Ovary (tissue), 7 donors: ENCODE measurements at regions not wholly inside any gene's neighbourhood (a gene's known extent, or its start where the extent isn't known, plus 50 kb on each side); places are given as distances from the start of the nearest gene placed in this dataset.

Experiments used
- DNase-seq, 5 donors: peaks; one replicate each; pipeline ENCODE4 v3.0.0-alpha.2; 2019 to 2020
- H3K27ac ChIP-seq, 2 donors: fragments of 200-600 bp; one replicate each; pipeline versions ENCODE4 v1.5.1 to v1.8.0; 2019 to 2022
- H3K27me3 ChIP-seq: fragments of 200-600 bp; one replicate; pipeline ENCODE4 v1.8.0; 2022
- H3K36me3 ChIP-seq: fragments of 200-600 bp; sonication (generic); one replicate; pipeline ENCODE4 v1.5.1; 2019
- H3K4me1 ChIP-seq: one replicate; pipeline ENCODE4 v1.8.1; 2013; ENCODE audit warnings: mild to moderate bottlenecking, moderate library complexity; ENCODE audit not compliant: insufficient read depth
- H3K4me3 ChIP-seq: fragments of 200-600 bp; sonication (generic); one replicate; pipeline ENCODE4 v1.5.1; 2017
- H3K9me3 ChIP-seq, 2 donors: fragments of 200-600 bp in 1 of 2; sonication (generic) in 1 of 2; one replicate each; pipeline versions ENCODE4 v1.5.1 to v1.8.1; 2013 to 2019; ENCODE audit warnings: mild to moderate bottlenecking in 1 of 2, moderate library complexity in 1 of 2
- CTCF ChIP-seq, 3 donors: fragments of 450-650 bp in 2 of 3; fragments of 200-600 bp in 1 of 3; IDR thresholded peaks; one replicate each; pipeline versions ENCODE4 v1.5.1 to v1.8.0; 2016 to 2022; ENCODE audit warnings: antibody characterized with exemption in 3 of 3, mild to moderate bottlenecking in 1 of 3
- EP300 ChIP-seq: sonication (generic); formaldehyde crosslinking; IDR thresholded peaks from one replicate; pipeline ENCODE4 v1.6.1; 2017; ENCODE audit warnings: antibody characterized with exemption
- POLR2A ChIP-seq: fragments of 450-650 bp; IDR thresholded peaks from one replicate; pipeline ENCODE4 v1.6.1; 2017; ENCODE audit warnings: antibody characterized with exemption, mild to moderate bottlenecking, moderate library complexity
- WGBS, 3 donors: extraction: QIAGEN DNeasy Blood & Tissue Kit in 1 of 3; methylation state at CpG; one replicate each; pipeline versions ENCODE4 v1.1.5 to v1.1.7; 2013 to 2017; 5-methylcytosine and 5-hydroxymethylcytosine counted together
- intact Hi-C, 4 donors: fragments of 100-400 bp; cut with DNase I; formaldehyde crosslinking; loops; one replicate each; pipeline versions ENCODE4 v1.11.0 to v1.15.1; 2022 to 2023
- donor health status: DM: no; HTN: no; CAD: no; lungs with moderate emphysema.
- donor health status: DM: no; HTN: no; CAD: no.
- donor health status: Bipolar disorder and iron deficiency.
- donor health status: DM: no; HTN: no; CAD: no.
- donor health status: DM: yes; HTN: yes; CAD: no.

DNA sequence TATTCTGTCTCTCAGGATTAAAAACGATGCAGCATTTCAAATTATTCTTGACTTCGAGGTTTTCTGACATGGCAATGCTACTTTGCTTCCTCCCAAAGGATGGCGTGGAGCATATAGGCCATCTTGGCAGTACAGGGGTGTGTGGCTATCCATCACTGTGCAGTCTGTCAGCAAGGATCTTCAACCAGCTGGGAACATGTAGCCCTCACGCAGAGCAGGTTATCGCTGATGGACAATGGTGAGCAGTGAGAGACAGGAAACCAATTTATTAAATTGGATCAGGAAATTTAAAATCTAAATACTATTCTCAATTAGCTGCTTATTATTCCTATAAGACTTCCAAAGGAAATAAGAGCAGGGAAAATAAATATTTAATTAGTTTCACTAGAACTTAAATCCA is 615.3 kb downstream of the OTOL1 start:
- Histone ChIP-seq H3K27me3 (no peaks in the 10 kb centered on the region), H3K4me3 (no peak overlapping the region), H3K36me3 (no peaks in the 10 kb centered on the region), H3K27ac (no peak overlapping the region), H3K4me1 (no peaks in the 10 kb centered on the region), H3K9me3 (no peaks in the 10 kb centered on the region)
- intact Hi-C loops, result no loop called here
- WGBS, 3 donors, result 90 to 93% (median 91%) methylated on average over 5 of the region's 5 CpGs
- TF ChIP-seq EP300 (no peak), POLR2A (no peak), CTCF (IDR thresholded peaks at IDR 0.05) (no peak)
- DNase-seq, result no peak

DNA sequence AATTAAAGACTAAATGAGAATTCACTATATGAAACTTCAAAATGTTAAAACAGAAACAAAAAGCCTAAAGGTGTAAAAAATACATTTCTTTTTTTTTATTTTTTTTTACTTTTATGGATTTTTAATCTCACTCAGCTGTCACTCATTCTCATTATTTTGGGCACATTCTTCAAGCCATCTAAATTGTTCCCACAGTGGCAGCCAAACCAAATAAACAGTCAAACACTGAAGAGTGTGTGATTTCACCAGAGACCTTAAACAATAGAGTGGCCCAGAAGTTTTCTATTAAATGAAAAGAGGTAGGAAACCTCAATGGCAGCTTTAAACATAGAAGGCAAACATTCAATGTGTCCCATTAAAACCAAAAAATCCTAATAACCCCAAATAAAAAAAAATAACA is 616.1 kb downstream of the OTOL1 start:
- H3K4me1 ChIP-seq, result no peaks in the 10 kb centered on the region
- no peak overlapping the region for H3K4me3 ChIP-seq
- no peaks in the 10 kb centered on the region for H3K27me3 ChIP-seq
- TF ChIP-seq EP300, result no peak
- TF ChIP-seq CTCF (IDR thresholded peaks at IDR 0.05), result no peak
- no peak for TF ChIP-seq POLR2A
- no peak for DNase-seq
- no peaks in the 10 kb centered on the region for H3K36me3 ChIP-seq
- H3K9me3 ChIP-seq, result no peaks in the 10 kb centered on the region
- H3K27ac ChIP-seq, result no peak overlapping the region
- intact Hi-C loops, result no loop called here

DNA sequence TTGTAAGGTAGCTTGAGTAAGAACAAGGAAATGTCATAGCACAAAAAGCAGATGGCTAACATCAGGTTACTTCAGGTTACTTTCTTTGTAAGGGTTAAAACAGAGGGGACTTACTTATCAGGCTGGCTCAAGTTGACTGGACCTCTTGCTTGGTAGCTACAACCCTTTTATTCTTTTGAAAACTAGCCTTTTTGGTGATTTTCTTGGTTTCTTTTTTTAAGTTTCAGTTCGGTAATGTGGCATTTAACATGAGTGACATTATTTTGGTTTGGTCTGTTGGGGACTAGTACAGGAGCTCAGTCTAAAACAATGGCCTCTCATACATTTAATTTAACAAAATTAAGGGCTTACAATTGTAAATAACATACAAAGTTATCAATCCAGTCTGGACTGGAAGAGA is 621.4 kb downstream of the OTOL1 start:
- no peaks in the 10 kb centered on the region for H3K9me3 ChIP-seq
- intact Hi-C loops, result no loop called here
- H3K4me1 ChIP-seq, result no peaks in the 10 kb centered on the region
- 90 to 92% (median 91%) methylated on average over 1 of the region's 1 CpG for WGBS, 3 donors
- TF ChIP-seq POLR2A (no peak), EP300 (no peak), CTCF (IDR thresholded peaks at IDR 0.05) (no peak)
- H3K27me3 ChIP-seq, result no peaks in the 10 kb centered on the region
- H3K36me3 ChIP-seq, result no peaks in the 10 kb centered on the region
- no peak overlapping the region for H3K4me3 ChIP-seq
- DNase-seq, result no peak
- no peak overlapping the region for H3K27ac ChIP-seq

- Histone ChIP-seq H3K27ac (no peak overlapping the region), H3K4me3 (no peak overlapping the region), H3K9me3 (no peaks in the 10 kb centered on the region), H3K27me3 (no peaks in the 10 kb centered on the region), H3K4me1 (no peaks in the 10 kb centered on the region), H3K36me3 (no peaks in the 10 kb centered on the region)
- no peak for DNase-seq
- intact Hi-C loops, result no loop called here
- WGBS, 3 donors, result 76 to 80% (median 76%) methylated on average over 2 of the region's 2 CpGs
- TF ChIP-seq EP300 (no peak), CTCF (IDR thresholded peaks at IDR 0.05) (no peak), POLR2A (no peak)
Observed at GRCh38 chr3:162119651-162120050, 623.0 kb downstream of the OTOL1 start.

DNA sequence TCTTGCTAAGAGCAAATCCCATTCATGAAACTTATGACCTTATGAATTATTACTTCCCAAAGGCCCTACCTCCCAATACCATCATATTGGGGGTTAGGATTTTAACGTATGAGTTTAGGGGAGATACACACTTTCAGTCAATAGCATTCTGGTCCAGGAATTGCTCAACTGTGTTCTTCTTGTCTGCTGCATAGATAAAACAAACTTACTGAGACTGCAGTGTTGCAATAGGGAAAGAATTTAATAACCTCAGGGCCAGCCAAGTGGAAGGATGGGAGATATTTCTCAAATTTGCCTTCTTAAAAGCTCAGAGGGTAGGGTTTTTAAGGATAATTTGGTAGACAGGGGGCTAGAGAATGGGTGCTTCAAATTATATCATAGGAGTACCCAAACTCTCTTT is 625.8 kb downstream of the OTOL1 start:
- no peaks in the 10 kb centered on the region for H3K36me3 ChIP-seq
- H3K9me3 ChIP-seq, result no peaks in the 10 kb centered on the region
- no peak overlapping the region for H3K27ac ChIP-seq
- no peaks in the 10 kb centered on the region for H3K27me3 ChIP-seq
- DNase-seq, result no peak
- 43 to 53% (median 50%) methylated on average over 1 of the region's 1 CpG for WGBS, 3 donors
- TF ChIP-seq EP300 (no peak), POLR2A (no peak), CTCF (IDR thresholded peaks at IDR 0.05) (no peak)
- H3K4me1 ChIP-seq, result no peaks in the 10 kb centered on the region
- intact Hi-C loops, result no loop called here
- no peak overlapping the region for H3K4me3 ChIP-seq
